ENCODE measurements at regions not wholly inside any gene's neighbourhood (a gene's known extent, or its start where the extent isn't known, plus 50 kb on each side); places are given as distances from the start of the nearest gene placed in this dataset.

GRCh38 chr11:98559961-98560360 is 460.8 kb upstream of the CNTN5 start:
- H3K36me3 ChIP-seq: no peaks in the 10 kb centered on the region
- intact Hi-C loops (cut with DNase I): no loop called here
- no peaks in the 10 kb centered on the region for H3K27me3 ChIP-seq
- no peak for TF ChIP-seq POLR2A (IDR thresholded peaks at IDR 0.05)
- TF ChIP-seq CTCF (IDR thresholded peaks at IDR 0.05): no peak
- DNase-seq: no peak
- no peak overlapping the region for H3K4me3 ChIP-seq
- no peak overlapping the region for H3K27ac ChIP-seq
- no peaks in the 10 kb centered on the region for H3K9me3 ChIP-seq
- no peaks in the 10 kb centered on the region for H3K4me1 ChIP-seq

- Histone ChIP-seq H3K4me1 (no peaks in the 10 kb centered on the region), H3K36me3 (no peaks in the 10 kb centered on the region), H3K9me3 (no peaks in the 10 kb centered on the region), H3K27ac (no peak overlapping the region), H3K4me3 (no peak overlapping the region), H3K27me3 (no peaks in the 10 kb centered on the region)
- 33 to 51% methylated on average over 4 of the region's 4 CpGs for WGBS, 2 donors
- intact Hi-C loops (cut with DNase I): no loop called here
- no peak for DNase-seq
- TF ChIP-seq CTCF (IDR thresholded peaks at IDR 0.05): no peak
- TF ChIP-seq POLR2A (IDR thresholded peaks at IDR 0.05): no peak
Observed at GRCh38 chr11:98561252-98561651, 459.5 kb upstream of the CNTN5 start.

- no peaks in the 10 kb centered on the region for H3K9me3 ChIP-seq
- H3K27me3 ChIP-seq: no peaks in the 10 kb centered on the region
- H3K4me3 ChIP-seq: no peak overlapping the region
- intact Hi-C loops (cut with DNase I): no loop called here
- no peaks in the 10 kb centered on the region for H3K4me1 ChIP-seq
- H3K36me3 ChIP-seq: no peaks in the 10 kb centered on the region
- H3K27ac ChIP-seq: no peak overlapping the region
- DNase-seq: no peak
- TF ChIP-seq CTCF (IDR thresholded peaks at IDR 0.05) (no peak), POLR2A (IDR thresholded peaks at IDR 0.05) (no peak)
Observed at GRCh38 chr11:98561877-98562395, 458.8 kb upstream of the CNTN5 start.

- intact Hi-C loops (cut with DNase I): no loop called here
- no peaks in the 10 kb centered on the region for H3K36me3 ChIP-seq
Observed at GRCh38 chr11:98564233-98564632, 456.5 kb upstream of the CNTN5 start.

GRCh38 chr11:98564881-98565280 is 455.9 kb upstream of the CNTN5 start:
- H3K4me3 ChIP-seq: no peak overlapping the region
- WGBS, 2 donors: 73 to 78% methylated on average over 4 of the region's 4 CpGs
- intact Hi-C loops (cut with DNase I): no loop called here
- H3K36me3 ChIP-seq: no peaks in the 10 kb centered on the region
- H3K4me1 ChIP-seq: no peaks in the 10 kb centered on the region
- H3K9me3 ChIP-seq: no peaks in the 10 kb centered on the region
- no peaks in the 10 kb centered on the region for H3K27me3 ChIP-seq
- no peak overlapping the region for H3K27ac ChIP-seq
- no peak for TF ChIP-seq POLR2A (IDR thresholded peaks at IDR 0.05)
- TF ChIP-seq CTCF (IDR thresholded peaks at IDR 0.05): no peak
- no peak for DNase-seq

More at GRCh38 chr11:98564233-98564632, 456.5 kb upstream of the CNTN5 start:
- TF ChIP-seq CTCF (IDR thresholded peaks at IDR 0.05) (no peak), POLR2A (IDR thresholded peaks at IDR 0.05) (no peak)
- Histone ChIP-seq H3K27ac (no peak overlapping the region), H3K27me3 (no peaks in the 10 kb centered on the region), H3K4me3 (no peak overlapping the region), H3K4me1 (no peaks in the 10 kb centered on the region), H3K9me3 (no peaks in the 10 kb centered on the region)
- no peak for DNase-seq
- 50 to 59% methylated on average over 3 of the region's 3 CpGs for WGBS, 2 donors

Measured in esophagus squamous epithelium (tissue), 5 donors.